ENCODE measurements at regions not wholly inside any gene's neighbourhood (a gene's known extent, or its start where the extent isn't known, plus 50 kb on each side); places are given as distances from the start of the nearest gene placed in this dataset.

DNA sequence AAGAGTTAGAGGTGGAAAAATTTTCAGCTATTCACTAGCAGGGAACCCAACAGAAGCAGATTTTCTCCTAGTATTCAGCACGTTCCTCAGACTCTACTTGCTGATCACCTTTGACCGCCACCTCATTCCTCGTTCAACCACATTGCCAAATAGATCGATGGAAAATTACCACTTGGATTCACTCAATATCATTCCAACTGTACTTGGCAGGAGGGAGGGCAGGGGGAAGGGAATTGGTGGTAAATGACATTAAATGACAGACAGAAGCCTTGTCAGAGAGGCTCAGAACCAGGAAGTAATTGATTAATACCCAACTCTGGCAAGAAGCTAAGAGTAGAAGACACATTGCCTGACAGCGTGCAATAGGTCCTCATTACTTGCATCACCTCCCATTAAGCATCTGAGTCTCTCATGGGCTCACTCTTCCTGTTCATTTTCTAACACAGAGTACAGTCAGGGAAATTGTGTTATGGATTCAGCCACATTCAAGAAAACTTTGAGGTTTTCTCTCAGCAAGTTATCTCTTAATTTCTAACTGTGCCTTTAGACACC, 240.5 kb upstream of the FAT3 start:
- H3K27me3 ChIP-seq (ENCODE audit: insufficient read depth, poor library complexity, severe bottlenecking), result no peaks in the 10 kb centered on the region
- no peak overlapping the region for H3K4me3 ChIP-seq (replicated peaks; ENCODE audit: insufficient read depth, low read length)
- no peak for DNase-seq (ENCODE audit: low read depth in 1 of 2, low spot score in 1 of 2)
- TF ChIP-seq SPI1 (IDR thresholded peaks at IDR 0.05; ENCODE audit: borderline replicate concordance, low read depth), result no peak
- TF ChIP-seq, protein P1, sequence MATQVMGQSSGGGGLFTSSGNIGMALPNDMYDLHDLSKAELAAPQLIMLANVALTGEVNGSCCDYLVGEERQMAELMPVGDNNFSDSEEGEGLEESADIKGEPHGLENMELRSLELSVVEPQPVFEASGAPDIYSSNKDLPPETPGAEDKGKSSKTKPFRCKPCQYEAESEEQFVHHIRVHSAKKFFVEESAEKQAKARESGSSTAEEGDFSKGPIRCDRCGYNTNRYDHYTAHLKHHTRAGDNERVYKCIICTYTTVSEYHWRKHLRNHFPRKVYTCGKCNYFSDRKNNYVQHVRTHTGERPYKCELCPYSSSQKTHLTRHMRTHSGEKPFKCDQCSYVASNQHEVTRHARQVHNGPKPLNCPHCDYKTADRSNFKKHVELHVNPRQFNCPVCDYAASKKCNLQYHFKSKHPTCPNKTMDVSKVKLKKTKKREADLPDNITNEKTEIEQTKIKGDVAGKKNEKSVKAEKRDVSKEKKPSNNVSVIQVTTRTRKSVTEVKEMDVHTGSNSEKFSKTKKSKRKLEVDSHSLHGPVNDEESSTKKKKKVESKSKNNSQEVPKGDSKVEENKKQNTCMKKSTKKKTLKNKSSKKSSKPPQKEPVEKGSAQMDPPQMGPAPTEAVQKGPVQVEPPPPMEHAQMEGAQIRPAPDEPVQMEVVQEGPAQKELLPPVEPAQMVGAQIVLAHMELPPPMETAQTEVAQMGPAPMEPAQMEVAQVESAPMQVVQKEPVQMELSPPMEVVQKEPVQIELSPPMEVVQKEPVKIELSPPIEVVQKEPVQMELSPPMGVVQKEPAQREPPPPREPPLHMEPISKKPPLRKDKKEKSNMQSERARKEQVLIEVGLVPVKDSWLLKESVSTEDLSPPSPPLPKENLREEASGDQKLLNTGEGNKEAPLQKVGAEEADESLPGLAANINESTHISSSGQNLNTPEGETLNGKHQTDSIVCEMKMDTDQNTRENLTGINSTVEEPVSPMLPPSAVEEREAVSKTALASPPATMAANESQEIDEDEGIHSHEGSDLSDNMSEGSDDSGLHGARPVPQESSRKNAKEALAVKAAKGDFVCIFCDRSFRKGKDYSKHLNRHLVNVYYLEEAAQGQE (IDR thresholded peaks at IDR 0.05; ENCODE audit: insufficient replicate concordance, low read depth), result no peak
- TF ChIP-seq POLR2AphosphoS5 (IDR thresholded peaks at IDR 0.05; ENCODE audit: low read depth), result no peak
- TF ChIP-seq, protein P2, sequence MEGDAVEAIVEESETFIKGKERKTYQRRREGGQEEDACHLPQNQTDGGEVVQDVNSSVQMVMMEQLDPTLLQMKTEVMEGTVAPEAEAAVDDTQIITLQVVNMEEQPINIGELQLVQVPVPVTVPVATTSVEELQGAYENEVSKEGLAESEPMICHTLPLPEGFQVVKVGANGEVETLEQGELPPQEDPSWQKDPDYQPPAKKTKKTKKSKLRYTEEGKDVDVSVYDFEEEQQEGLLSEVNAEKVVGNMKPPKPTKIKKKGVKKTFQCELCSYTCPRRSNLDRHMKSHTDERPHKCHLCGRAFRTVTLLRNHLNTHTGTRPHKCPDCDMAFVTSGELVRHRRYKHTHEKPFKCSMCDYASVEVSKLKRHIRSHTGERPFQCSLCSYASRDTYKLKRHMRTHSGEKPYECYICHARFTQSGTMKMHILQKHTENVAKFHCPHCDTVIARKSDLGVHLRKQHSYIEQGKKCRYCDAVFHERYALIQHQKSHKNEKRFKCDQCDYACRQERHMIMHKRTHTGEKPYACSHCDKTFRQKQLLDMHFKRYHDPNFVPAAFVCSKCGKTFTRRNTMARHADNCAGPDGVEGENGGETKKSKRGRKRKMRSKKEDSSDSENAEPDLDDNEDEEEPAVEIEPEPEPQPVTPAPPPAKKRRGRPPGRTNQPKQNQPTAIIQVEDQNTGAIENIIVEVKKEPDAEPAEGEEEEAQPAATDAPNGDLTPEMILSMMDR (IDR thresholded peaks at IDR 0.05; ENCODE audit: insufficient read depth, low read length), result no peak
- TF ChIP-seq GABPA (IDR thresholded peaks at IDR 0.05; ENCODE audit: low read depth), result no peak
- H3K27ac ChIP-seq (replicated peaks), result no peak overlapping the region

DNA sequence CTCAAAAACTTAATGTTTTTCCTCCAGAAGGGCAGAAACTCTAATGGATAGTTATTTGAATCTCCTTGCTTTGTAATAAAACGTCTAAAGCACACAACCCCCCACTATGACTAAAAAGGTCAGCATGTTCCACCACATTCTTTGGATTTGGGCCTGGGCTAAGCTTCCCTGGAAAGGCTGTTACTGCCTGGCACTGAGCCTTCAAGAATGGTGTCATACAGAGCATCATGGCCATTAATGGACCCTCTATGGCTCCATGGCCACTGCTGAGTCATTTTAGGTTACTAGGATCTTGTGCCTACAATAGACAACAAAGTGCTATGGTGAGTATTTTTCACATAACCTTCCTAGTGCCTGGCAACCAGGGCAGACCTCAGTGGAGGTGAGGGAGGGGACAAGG, 242.6 kb upstream of the FAT3 start:
- DNase-seq (ENCODE audit: low read depth in 1 of 2, low spot score in 1 of 2), result no peak
- no peaks in the 10 kb centered on the region for H3K27me3 ChIP-seq (ENCODE audit: insufficient read depth, poor library complexity, severe bottlenecking)
- TF ChIP-seq, protein P1 (IDR thresholded peaks at IDR 0.05; ENCODE audit: insufficient replicate concordance, low read depth), result no peak
- TF ChIP-seq SPI1 (IDR thresholded peaks at IDR 0.05; ENCODE audit: borderline replicate concordance, low read depth), result no peak
- TF ChIP-seq, protein P2 (IDR thresholded peaks at IDR 0.05; ENCODE audit: insufficient read depth, low read length), result no peak
- no peak for TF ChIP-seq POLR2AphosphoS5 (IDR thresholded peaks at IDR 0.05; ENCODE audit: low read depth)
- TF ChIP-seq GABPA (IDR thresholded peaks at IDR 0.05; ENCODE audit: low read depth), result no peak
- H3K27ac ChIP-seq (replicated peaks), result no peak overlapping the region
- H3K4me3 ChIP-seq (replicated peaks; ENCODE audit: insufficient read depth, low read length), result no peak overlapping the region

DNA sequence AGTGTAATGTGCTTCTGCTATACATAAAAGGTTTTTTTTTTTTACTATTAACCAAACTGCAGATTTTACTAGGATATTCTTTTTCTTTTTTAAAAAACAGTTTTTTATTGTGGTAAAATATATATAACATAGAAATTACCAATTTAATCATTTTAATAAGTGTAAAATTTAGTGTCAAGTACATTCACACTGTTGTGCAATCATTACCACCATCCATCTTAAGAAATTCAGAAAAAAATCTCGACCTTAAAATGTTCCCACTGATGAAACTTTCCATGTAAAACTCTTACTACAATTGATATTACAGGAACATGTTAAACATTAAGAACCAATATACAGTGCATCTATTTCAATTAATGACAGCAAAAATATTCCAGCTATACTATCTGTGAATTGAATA, 244.8 kb upstream of the FAT3 start:
- TF ChIP-seq, protein P1 (IDR thresholded peaks at IDR 0.05; ENCODE audit: insufficient replicate concordance, low read depth), result no peak
- TF ChIP-seq GABPA (IDR thresholded peaks at IDR 0.05; ENCODE audit: low read depth) (no peak), POLR2AphosphoS5 (IDR thresholded peaks at IDR 0.05; ENCODE audit: low read depth) (no peak), SPI1 (IDR thresholded peaks at IDR 0.05; ENCODE audit: borderline replicate concordance, low read depth) (no peak)
- TF ChIP-seq, protein P2 (IDR thresholded peaks at IDR 0.05; ENCODE audit: insufficient read depth, low read length), result no peak
- no peak for DNase-seq (ENCODE audit: low read depth in 1 of 2, low spot score in 1 of 2)
- H3K27me3 ChIP-seq (ENCODE audit: insufficient read depth, poor library complexity, severe bottlenecking), result no peaks in the 10 kb centered on the region
- H3K4me3 ChIP-seq (replicated peaks; ENCODE audit: insufficient read depth, low read length), result no peak overlapping the region
- no peak overlapping the region for H3K27ac ChIP-seq (replicated peaks)
